IPS DF 4.7 (cell line): ENCODE measurements at regions not wholly inside any gene's neighbourhood (a gene's known extent, or its start where the extent isn't known, plus 50 kb on each side); places are given as distances from the start of the nearest gene placed in this dataset.
"Not testable (repeated sequence)": the region's sequence is repeated elsewhere in the genome, so short reads cannot be mapped to it uniquely, and the experiment has no call there.

Source experiments
- DNase-seq: peaks from one replicate; pipeline ENCODE4 v3.0.0-alpha.2; 2013; ENCODE audit warnings: low spot score; ENCODE audit errors: extremely low read depth

DNA sequence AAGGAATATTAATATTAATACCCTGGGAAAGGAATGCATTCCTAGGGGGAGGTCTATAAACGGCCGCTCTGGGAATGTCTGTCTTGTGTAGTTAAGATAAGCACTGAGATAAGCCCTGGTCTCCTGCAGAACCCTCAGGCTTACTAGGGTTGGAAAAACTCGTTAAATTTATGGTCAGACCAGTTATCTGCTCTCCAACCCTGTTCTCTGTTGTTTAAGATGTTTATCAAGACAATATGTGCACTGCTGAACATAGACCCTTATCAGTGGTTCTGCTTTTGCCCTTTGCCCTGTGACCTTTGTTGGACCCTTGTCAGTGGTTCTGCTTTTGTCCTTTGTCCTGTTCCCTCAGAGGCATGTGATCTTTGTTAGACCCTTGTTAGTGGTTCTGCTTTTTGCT is 1276.7 kb upstream of the ALCAM start:
- not testable (repeated sequence) for DNase-seq

DNA sequence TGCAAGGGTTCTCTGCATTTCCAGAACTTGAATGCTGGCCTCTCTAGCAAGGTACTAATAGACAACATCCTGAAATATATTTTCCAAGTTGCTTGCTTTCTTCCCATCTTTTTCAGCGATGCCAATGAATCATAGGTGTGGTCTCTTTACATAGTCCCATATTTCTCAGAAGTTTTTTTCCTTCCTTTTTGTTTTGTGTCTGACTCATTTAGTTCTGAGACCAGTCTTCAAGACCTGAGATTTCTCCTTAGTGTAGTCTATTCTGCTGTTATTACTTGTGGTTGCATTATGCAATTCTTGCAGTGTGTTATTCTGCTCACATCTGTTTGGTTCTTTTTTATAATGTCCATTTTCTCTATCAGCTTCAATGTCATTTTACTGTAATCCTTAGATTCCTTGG is 1265.0 kb upstream of the ALCAM start:
- DNase-seq, result no peak

DNA sequence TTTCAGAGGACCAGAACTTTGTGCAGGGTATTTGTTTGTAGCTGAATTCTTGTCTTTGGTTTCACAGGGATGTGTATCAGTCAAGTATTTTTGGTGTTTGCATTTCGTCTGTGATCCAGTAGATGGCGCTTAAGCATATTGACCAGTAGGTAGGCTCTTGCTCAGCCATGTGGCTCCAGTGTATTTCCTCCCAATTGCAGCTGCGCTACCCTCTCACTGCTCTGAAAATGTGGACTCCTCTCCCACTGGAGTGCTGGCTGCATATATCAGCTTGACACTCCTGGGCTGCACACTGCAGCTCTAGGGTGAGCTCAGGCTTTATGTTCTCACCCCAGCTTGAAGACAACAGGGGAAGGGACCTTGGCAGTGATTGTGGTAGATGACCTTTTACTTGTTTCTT is 1264.3 kb upstream of the ALCAM start:
- DNase-seq, result peak; percentile 41

DNA sequence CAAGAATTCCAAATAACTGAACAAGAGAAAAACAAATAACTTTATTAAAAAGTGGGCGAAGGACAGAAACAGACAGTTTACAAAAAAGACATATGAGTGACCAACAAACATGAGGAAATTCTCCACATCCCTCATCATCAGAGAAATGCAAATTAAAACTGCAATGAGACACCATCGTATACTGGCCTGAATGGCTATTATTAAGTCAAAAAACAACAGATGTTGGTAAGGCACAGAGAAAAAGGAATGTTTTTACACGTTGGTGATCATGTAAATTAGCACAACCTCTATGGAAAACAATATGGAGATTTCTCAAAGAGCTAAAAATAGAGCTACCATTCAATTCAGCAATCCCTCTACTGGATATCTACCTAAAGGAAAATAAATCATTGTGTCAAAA is 1260.4 kb upstream of the ALCAM start:
- DNase-seq, result no peak

DNA sequence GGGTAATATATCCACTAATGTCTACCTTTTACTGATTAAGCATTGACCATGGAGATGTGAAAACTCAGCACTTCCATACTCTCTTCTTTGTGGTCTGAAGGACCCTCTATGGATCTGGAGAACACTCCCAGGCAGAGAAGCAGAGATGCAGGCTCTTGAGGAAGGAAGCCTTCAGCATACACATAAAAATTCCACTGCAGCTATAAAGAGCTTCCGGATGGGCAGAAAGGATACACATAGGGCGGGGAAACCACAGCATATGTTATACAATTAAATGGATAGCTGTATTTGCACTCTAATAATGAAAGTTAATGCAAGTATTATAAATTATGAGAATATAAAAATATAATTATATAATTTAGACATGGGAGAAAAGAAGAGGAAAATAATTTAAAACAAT is 1258.2 kb upstream of the ALCAM start:
- no peak for DNase-seq

DNA sequence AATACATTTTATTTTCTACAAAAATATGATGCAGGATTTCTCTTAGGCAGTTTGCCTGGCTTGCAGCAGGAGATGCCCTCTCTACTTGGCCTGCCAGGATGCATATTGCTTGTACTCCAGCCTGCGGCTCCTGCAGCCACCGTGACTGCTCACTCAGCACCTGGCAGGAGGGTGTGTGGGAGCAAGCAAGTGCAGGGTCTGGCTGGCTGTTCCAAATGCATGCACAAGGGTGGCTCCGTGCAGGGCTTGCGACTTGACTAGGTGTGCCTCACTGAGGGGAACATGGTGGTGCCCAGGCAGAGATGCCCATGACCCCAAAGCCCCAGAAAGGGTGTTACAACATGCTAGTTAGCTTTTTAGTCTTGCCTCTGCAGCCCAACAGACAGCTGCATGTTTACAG is 1240.2 kb upstream of the ALCAM start:
- no peak for DNase-seq

DNA sequence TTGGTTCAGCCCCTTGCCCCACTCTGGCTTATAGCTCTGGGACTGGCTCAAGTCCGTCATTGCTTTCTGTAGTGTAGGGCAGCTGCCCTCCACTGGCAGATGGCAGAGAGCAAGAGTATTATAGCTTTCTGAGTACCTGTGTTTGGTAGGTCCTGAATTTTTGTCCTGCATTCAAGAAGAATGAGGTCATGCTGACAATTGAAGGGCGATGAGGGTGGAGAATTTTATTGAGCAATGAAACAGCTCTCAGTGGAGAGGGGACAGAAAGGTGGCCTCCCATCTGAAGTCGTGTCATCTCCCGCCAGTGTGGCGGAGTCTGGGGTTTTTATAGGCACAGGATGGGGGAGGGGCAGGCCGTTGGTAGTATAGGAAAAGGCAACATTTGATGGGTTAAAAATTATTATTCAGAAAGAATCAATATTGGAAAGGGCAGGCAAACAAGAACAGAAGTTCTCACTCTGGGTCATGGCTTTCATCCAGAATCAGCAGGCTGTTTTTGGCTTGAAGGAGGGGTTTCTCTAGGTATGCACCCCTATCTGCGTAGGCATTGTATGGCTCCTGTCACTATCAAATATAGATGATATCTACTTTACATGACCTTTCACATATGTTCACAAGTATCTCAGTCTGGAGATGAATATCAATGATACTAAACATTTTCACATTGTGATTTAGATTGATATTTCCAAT is 1239.7 kb upstream of the ALCAM start:
- no peak for DNase-seq

DNA sequence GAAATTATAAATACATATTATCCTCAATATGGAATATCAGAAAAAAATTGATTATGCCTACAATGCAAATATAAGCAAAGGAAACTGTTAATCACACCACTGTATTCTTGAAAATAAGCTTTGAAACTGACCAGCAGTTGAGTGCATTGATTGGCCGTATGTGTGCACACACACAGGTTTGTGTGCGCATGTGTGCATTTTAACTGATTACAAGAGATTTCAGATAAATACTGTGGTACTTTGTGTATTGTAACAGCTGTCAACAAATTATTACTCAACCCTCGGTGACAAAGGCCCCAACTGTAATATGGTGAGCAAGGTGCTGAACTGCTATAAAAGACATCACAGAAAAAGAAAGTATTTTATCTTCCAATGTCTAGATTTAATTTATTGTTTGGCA is 1238.9 kb upstream of the ALCAM start:
- no peak for DNase-seq

DNA sequence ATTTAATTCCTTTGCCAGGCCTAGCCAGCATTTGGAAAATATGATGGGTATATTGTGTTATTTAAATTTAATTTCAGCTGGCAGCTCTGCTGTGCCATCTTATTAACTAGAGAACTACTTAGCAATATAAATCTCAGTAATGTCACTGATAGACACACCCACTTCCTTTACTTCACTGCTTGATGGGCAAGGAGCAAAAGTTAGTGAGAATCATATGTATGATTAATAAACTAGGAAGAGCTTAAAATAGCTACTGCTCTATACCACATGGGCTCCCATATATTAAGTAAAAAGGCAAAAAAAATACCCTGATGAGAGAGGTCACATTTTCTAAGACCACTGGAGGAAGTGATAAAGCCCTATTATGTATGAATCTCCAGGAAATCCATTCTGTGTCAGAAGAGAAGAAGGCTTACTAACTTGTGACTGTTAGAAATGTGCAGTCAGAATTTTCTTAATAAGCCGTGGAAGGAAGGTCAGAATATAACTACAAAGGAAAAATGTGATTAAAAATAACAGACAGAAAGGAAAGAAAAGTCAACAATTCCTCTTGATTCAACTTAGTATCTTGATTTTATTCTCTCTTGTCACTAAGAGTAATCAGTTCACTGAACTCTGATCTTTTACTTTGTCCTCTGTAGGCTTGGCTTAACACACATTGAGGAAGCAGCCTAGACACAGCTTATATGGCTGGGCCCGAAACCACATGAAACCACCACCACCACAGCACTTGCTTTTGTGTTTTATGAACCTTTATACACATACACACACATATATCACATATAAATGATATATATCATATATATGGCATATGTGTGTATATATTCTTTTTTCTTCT is 1233.9 kb upstream of the ALCAM start:
- DNase-seq, result no peak

DNA sequence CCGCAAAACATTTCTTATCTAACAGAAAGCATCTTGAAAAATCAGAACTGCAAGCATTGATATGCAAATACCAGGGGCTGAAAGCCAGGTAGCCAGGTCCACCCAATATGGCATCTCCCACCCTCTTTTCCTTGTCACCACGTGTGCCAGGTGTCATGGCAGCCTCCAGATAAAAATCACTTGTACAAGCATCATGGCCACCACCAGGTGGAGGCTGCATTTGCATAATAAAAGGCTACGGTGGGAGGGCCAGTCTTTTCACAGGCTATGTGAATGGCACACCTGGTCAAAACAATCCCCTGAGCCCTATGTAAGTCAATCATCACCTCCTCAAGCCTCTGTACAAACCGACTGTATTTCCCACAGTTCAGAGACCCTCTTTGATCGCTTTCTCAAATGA is 1233.1 kb upstream of the ALCAM start:
- peak; percentile 44 for DNase-seq

DNA sequence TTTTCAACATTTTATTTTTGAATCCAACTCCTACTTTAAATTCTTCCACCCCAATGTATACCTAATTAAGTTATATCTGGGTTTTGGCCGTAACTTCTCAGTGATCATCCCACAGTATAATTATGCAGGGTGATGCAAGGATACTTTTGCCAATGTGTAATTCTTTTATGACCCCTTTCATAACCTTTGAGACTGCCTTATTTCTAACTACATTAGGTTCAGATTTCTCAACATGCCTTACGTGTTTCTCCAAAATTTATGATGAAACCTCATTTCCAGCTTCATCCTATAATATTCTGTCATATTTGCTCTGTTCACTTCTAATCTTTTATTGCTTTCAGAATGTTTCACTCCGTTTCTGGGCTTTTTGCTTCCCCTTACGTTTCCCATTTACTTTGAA is 1229.6 kb upstream of the ALCAM start:
- DNase-seq, result no peak

DNA sequence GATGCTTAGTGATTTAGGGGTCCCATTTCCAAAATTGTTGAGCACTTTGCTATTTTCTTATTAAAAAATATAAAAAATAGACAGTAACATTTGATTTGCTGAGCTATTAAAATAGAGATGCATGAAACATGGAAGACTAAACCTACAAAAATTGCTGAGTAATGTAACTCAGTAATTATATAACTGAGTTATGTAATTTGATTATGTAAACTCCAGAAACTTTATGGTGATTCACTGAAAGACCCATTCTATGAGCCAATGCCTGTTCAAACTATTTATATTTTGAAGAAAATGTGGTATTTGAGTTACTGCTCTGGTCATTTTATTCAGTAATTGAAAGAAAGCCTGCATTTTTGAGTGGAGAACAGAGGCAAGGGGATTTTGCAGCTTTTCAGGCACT is 1221.5 kb upstream of the ALCAM start:
- DNase-seq, result no peak

DNA sequence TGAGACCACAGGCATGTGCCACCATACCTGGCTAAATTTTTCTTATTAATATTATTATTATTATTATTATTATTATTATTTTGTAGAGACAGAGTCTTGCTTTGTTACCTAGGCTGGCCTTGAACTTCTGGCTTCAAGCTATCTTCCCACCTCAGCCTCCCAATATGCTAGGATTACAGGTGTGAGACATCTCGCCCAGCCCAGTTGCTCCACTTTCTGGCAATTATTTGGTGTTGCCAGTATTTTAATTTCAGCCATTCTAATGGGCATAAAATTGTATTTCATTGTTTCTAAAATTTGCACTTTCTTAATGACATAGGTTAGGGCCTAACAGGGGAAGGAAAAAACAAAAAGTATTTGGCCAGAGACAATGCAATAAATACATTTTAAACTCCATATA is 1217.6 kb upstream of the ALCAM start:
- no peak for DNase-seq

DNA sequence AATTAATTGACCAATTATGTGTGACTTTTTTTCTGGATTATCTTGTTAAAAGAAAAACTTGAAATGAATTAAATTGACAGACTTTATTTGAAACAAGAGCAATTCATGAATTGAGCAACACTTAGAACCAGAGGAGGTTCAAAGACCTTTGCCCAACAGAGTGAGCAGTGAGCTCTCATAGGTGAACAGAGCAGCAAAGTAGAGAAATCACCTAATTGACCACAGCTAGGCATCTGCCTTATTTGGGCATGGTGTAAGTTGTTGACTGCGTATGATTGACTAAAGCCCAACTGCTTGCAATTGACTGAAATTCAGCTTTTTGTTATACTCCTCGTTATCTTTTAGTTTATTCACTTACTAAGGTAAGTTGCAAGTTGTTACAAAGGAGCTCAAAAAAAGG is 1216.0 kb upstream of the ALCAM start:
- no peak for DNase-seq

DNA sequence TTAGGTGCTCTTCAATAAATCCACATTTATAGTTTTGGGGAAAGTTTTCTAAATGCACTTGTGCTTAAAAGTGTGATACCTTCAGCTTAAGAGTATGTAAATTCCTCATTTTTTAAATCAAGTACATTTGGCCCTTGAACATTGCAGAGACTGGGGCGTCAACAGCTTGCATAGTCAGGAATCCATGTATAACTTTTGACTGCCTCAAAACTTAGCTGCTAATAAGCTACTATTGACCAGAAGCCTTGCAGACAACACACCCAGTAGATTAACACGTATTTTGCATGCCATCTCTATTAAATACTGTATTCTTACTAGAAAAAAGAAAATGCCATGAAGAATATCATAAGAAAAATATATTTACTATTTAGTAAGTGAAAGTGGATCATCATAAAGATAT is 1211.8 kb upstream of the ALCAM start:
- no peak for DNase-seq

DNA sequence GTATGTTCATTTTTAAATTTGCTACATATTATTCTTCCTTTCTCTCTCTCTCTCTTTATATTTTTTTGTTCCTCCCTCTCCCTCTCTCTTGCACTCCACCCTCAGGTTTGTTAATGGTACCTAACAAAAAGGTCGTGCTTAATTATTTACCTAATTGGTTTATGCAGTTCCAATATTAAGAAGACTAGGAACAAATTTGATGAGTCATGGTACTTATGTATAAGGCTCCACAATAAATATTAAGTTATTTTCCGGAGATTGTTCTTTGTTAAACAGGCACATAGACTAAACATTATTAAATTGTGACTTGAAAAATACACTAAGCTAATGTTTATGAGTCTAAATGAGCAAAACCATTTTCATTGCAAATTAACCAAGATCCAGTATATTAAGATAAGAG is 1200.8 kb upstream of the ALCAM start:
- DNase-seq, result no peak

DNA sequence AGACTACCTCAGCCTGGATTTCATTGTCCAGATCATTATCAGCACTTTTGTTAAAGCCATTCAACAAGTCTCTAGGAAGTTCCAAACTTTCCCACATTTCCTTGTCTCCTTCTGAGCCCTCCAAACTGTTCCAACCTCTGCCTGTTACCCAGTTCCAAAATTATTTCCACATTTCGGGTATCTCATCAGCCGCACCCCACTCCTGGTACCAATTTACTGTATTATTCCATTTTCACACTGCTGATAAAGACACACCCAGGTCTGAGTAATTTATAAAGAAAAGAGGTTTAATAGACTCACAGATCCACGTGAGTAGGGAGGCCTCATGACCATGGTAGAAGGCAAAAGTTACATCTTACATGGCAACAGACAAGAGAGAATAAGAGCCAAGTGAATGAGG is 1198.3 kb upstream of the ALCAM start:
- no peak for DNase-seq

DNA sequence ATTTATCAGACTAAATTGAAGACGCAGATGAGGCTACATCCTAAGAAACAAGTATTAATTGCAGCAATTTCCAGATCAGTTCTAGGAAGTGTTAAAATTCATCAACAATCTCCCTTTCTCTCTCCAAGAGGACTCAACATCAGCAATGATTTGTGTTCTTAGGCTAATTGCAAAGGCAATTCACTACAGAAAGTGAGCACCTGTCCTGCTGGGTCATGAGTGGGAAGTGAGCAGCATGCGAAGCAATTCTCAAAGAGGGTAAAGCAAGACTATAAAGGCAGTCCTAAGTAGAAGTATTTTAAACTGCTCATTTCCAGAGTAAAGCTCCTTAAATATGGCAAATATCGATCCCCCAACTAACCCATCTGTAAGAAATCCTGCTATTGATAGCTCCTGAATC is 1191.0 kb upstream of the ALCAM start:
- no peak for DNase-seq

DNA sequence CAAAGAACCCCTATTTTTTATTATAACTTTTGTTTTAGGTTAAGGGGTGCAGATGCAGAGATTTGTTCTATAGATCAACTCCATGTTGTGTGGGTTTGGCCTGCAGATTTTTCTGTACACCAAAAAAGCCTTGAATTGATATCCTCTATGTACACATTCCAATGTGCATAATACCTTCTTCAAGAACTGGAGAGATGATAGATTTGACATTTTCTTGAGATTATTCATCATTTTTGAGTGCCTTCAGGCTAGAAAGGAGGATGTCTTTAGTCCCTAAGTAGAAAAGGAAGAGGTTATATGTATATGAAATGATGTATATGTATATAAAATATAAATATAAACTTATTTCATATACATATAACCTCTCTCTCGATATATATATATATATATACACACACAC is 1190.0 kb upstream of the ALCAM start:
- no peak for DNase-seq

DNA sequence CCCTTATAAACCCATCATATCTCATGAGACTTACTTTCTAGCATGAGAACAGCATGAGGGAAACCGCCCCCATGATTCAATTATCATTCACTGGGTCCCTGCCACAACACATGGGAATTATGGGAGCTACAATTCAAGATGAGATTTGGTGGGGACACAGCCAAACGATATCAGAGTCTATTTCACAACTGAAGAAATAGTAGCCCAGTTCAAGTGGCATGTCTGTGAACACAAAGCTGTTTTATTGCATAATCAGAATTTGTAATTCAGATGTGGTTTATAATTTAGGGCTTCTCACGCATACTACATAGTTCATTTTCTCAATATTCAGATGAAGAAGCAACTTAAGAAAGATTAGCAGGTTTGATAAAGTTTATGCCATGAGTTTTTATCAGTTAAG is 1188.0 kb upstream of the ALCAM start:
- DNase-seq, result no peak

DNA sequence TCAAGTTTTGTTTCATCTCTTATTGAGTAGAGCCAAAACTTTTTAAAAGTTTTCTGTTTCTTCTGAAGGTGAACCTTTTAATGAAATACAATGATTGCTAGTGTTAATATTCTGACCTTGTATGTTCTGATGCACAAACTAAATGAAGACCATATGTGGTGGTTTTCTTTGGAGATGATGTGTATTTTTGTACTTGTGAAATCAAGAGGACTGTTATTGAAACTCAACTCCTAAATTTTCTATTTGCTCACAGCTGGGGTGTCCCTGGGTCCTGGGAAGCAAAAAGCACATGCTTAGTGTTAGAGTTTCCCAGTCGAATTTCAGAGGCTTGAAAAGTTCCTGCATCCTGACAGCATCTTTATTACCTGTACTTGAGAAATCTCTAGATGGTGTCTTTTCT is 1185.8 kb upstream of the ALCAM start:
- DNase-seq, result no peak

DNA sequence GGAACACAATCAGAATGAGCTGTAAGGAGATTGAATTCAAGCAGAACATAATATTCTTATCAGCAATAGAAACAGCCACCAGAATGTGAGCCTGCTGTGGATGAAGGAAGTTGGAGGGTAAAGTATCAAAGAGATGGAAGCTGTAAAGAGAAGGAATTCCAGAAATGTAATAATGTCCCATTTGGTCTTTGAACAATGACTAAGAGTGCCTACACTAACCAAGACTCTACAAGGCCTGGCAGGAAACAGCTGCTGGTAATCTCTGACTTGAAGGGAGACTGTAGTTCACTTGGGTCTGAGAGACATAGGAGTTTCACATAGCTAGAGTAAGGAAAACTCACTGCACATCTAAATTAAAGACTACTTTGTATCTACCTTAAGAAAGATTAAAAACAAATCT is 1176.0 kb upstream of the ALCAM start:
- no peak for DNase-seq

DNA sequence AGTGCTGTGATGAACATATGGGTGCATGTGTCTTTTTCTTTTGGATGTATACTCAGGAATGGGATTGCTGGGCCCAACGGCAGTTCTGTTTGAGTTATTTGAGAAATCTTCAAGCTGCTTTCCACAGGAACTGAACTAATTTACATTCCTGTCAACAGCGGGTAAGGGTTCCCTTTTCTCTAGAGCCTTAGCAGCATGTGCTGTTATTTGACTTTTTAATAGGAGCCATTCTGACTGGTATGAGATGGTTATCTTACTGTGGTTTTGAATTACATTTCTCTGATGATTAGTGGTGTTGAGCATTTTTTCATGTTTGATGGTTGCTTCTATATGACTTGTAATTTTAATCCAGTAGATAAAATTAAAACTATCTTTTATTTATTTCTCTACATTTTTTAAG is 1168.6 kb upstream of the ALCAM start:
- no peak for DNase-seq
